ENCODE measurements at regions not wholly inside any gene's neighbourhood (a gene's known extent, or its start where the extent isn't known, plus 50 kb on each side); places are given as distances from the start of the nearest gene placed in this dataset.

- DNase-seq (ENCODE audit: low spot score), result no peak
These were observed 224.4 kb upstream of the HTR2A start for GRCh38 chr13:47121092-47121763.

GRCh38 chr13:47120282-47120681 is 223.4 kb upstream of the HTR2A start:
- DNase-seq (ENCODE audit: low spot score), result no peak

GRCh38 chr13:47119575-47120235 is 222.9 kb upstream of the HTR2A start:
- DNase-seq (ENCODE audit: low spot score), result no peak

GRCh38 chr13:47117268-47117667 is 220.4 kb upstream of the HTR2A start:
- peak; percentile 42 for DNase-seq (ENCODE audit: low spot score)

GRCh38 chr13:47114030-47114429 is 217.2 kb upstream of the HTR2A start:
- DNase-seq (ENCODE audit: low spot score), result peak; percentile 39

GRCh38 chr13:47112903-47113299 is 216.0 kb upstream of the HTR2A start:
- no peak for DNase-seq (ENCODE audit: low spot score)

GRCh38 chr13:47112205-47112902 is 215.5 kb upstream of the HTR2A start:
- DNase-seq (ENCODE audit: low spot score), result no peak

- DNase-seq (ENCODE audit: low spot score), result no peak
These were observed 214.6 kb upstream of the HTR2A start for GRCh38 chr13:47111499-47111898.

GRCh38 chr13:47110833-47111240 is 214.0 kb upstream of the HTR2A start:
- DNase-seq (ENCODE audit: low spot score), result no peak

- no peak for DNase-seq (ENCODE audit: low spot score)
These were observed 213.3 kb upstream of the HTR2A start for GRCh38 chr13:47110141-47110540.

- no peak for DNase-seq (ENCODE audit: low spot score)
These were observed 212.2 kb upstream of the HTR2A start for GRCh38 chr13:47109028-47109427.

- no peak for DNase-seq (ENCODE audit: low spot score)
These were observed 203.5 kb upstream of the HTR2A start for GRCh38 chr13:47100214-47100853.

GRCh38 chr13:47094734-47095434 is 198.0 kb upstream of the HTR2A start:
- no peak for DNase-seq (ENCODE audit: low spot score)

GRCh38 chr13:47092202-47092601 is 195.3 kb upstream of the HTR2A start:
- DNase-seq (ENCODE audit: low spot score), result no peak

GRCh38 chr13:47087841-47088240 is 191.0 kb upstream of the HTR2A start:
- DNase-seq (ENCODE audit: low spot score), result peak; percentile 24

GRCh38 chr13:47087241-47087640 is 190.4 kb upstream of the HTR2A start:
- no peak for DNase-seq (ENCODE audit: low spot score)

- no peak for DNase-seq (ENCODE audit: low spot score)
These were observed 188.5 kb upstream of the HTR2A start for GRCh38 chr13:47085346-47085745.

GRCh38 chr13:47081850-47082249 is 185.0 kb upstream of the HTR2A start:
- DNase-seq (ENCODE audit: low spot score), result no peak

- no peak for DNase-seq (ENCODE audit: low spot score)
These were observed 184.4 kb upstream of the HTR2A start for GRCh38 chr13:47081246-47081645.

- no peak for DNase-seq (ENCODE audit: low spot score)
These were observed 183.8 kb upstream of the HTR2A start for GRCh38 chr13:47080621-47081020.

- no peak for DNase-seq (ENCODE audit: low spot score)
These were observed 179.6 kb upstream of the HTR2A start for GRCh38 chr13:47076500-47076899.

- no peak for DNase-seq (ENCODE audit: low spot score)
These were observed 172.3 kb upstream of the HTR2A start for GRCh38 chr13:47069133-47069532.
